ENCODE measurements at regions not wholly inside any gene's neighbourhood (a gene's known extent, or its start where the extent isn't known, plus 50 kb on each side); places are given as distances from the start of the nearest gene placed in this dataset.
"Not testable (repeated sequence)": the region's sequence is repeated elsewhere in the genome, so short reads cannot be mapped to it uniquely, and the experiment has no call there.

GRCh38 chr6:66321017-66321416, 614.0 kb upstream of the EYS start:
- DNase-seq: no peak

GRCh38 chr6:66307490-66307889, 600.5 kb upstream of the EYS start:
- no peak for DNase-seq

- DNase-seq: no peak
Measured at GRCh38 chr6:66291905-66292304, 584.9 kb upstream of the EYS start.

GRCh38 chr6:66289889-66290288, 582.9 kb upstream of the EYS start:
- DNase-seq: no peak

- DNase-seq: no peak
Measured at GRCh38 chr6:66278115-66278514, 571.1 kb upstream of the EYS start.

GRCh38 chr6:66277400-66277799, 570.4 kb upstream of the EYS start:
- DNase-seq: no peak

GRCh38 chr6:66265737-66266136, 558.7 kb upstream of the EYS start:
- DNase-seq: no peak

GRCh38 chr6:66264376-66264775, 557.4 kb upstream of the EYS start:
- no peak for DNase-seq

- not testable (repeated sequence) for DNase-seq
Measured at GRCh38 chr6:66258731-66259487, 551.9 kb upstream of the EYS start.

GRCh38 chr6:66245231-66245630, 538.2 kb upstream of the EYS start:
- DNase-seq: no peak

- no peak for DNase-seq
Measured at GRCh38 chr6:66238851-66239250, 531.8 kb upstream of the EYS start.

GRCh38 chr6:66232890-66233289, 525.9 kb upstream of the EYS start:
- DNase-seq: no peak

GRCh38 chr6:66230591-66230990, 523.6 kb upstream of the EYS start:
- no peak for DNase-seq

- no peak for DNase-seq
Measured at GRCh38 chr6:66226109-66226508, 519.1 kb upstream of the EYS start.

- no peak for DNase-seq
Measured at GRCh38 chr6:66210964-66211363, 503.9 kb upstream of the EYS start.

- no peak for DNase-seq
Measured at GRCh38 chr6:66200390-66200789, 493.4 kb upstream of the EYS start.

- DNase-seq: no peak
Measured at GRCh38 chr6:66199171-66199570, 492.1 kb upstream of the EYS start.

GRCh38 chr6:66198062-66198624, 491.1 kb upstream of the EYS start:
- no peak for DNase-seq

- no peak for DNase-seq
Measured at GRCh38 chr6:66190858-66191257, 483.8 kb upstream of the EYS start.

GRCh38 chr6:66189915-66190314, 482.9 kb upstream of the EYS start:
- no peak for DNase-seq

- no peak for DNase-seq
Measured at GRCh38 chr6:66186756-66187155, 479.7 kb upstream of the EYS start.

- no peak for DNase-seq
Measured at GRCh38 chr6:66184091-66184490, 477.1 kb upstream of the EYS start.

GRCh38 chr6:66179361-66179760, 472.3 kb upstream of the EYS start:
- no peak for DNase-seq

- no peak for DNase-seq
Measured at GRCh38 chr6:66173587-66173986, 466.6 kb upstream of the EYS start.

GRCh38 chr6:66166713-66167112, 459.7 kb upstream of the EYS start:
- DNase-seq: not testable (repeated sequence)

Measured in NCI-H524 treated with DMSO at 0.1 percent for 48 hours (cell line).